ENCODE measurements at regions not wholly inside any gene's neighbourhood (a gene's known extent, or its start where the extent isn't known, plus 50 kb on each side); places are given as distances from the start of the nearest gene placed in this dataset.

- no peak for TF ChIP-seq CTCF (conservative IDR thresholded peaks at IDR 0.05; ENCODE audit: low read depth in 2 of 2)
- TF ChIP-seq ETS1 (IDR thresholded peaks at IDR 0.05): no peak
- TF ChIP-seq POLR2AphosphoS5 (IDR thresholded peaks at IDR 0.05; ENCODE audit: low read depth): no peak
- no peak for TF ChIP-seq EZH2 (IDR thresholded peaks at IDR 0.05; ENCODE audit: low read depth, unreplicated experiment)
- no peak for TF ChIP-seq CREB1 (CRISPR knock-in tag; IDR thresholded peaks at IDR 0.05; ENCODE audit: low read depth)
- TF ChIP-seq REST (IDR thresholded peaks at IDR 0.05; ENCODE audit: unreplicated experiment): no peak
- no peak for TF ChIP-seq JUNB (IDR thresholded peaks at IDR 0.05; ENCODE audit: unreplicated experiment)
- no peak for TF ChIP-seq ZNF114 (CRISPR knock-in tag; IDR thresholded peaks at IDR 0.05)
- no peak for TF ChIP-seq NANOG (IDR thresholded peaks at IDR 0.05; ENCODE audit: borderline replicate concordance)
Observed at GRCh38 chr3:24550588-24550987, 55.9 kb upstream of the THRB start.
